Neutrophil (primary cell): ENCODE measurements at regions not wholly inside any gene's neighbourhood (a gene's known extent, or its start where the extent isn't known, plus 50 kb on each side); places are given as distances from the start of the nearest gene placed in this dataset.

Source experiments
- H3K27ac ChIP-seq: fragments of 200-600 bp; sonication (generic); 2 replicates; pipeline ENCODE4 v1.5.1; 2016; ENCODE audit warnings: mild to moderate bottlenecking, moderate library complexity
- H3K27me3 ChIP-seq: fragments of 200-600 bp; sonication (generic); 2 replicates; pipeline ENCODE4 v1.6.0; 2016; ENCODE audit warnings: mild to moderate bottlenecking
- H3K36me3 ChIP-seq: fragments of 200-600 bp; sonication (generic); 2 replicates; pipeline ENCODE4 v1.5.1; 2017
- H3K4me1 ChIP-seq, 2 experiments: fragments of 200-600 bp in 1 of 2; sonication (generic) in 1 of 2; 1 replicate in 1 of 2; 2 replicates in 1 of 2; pipeline versions ENCODE4 v1.5.1 to v1.6.1; 2013 to 2016; ENCODE audit warnings: low read depth in 1 of 2, low read length in 1 of 2, mild to moderate bottlenecking in 1 of 2, moderate library complexity in 1 of 2; ENCODE audit not compliant: control insufficient read depth in 1 of 2, insufficient read depth in 1 of 2
- H3K4me3 ChIP-seq, 2 experiments: fragments of 200-600 bp in 1 of 2; sonication (generic) in 1 of 2; 1 replicate in 1 of 2; 2 replicates in 1 of 2; pipeline ENCODE4 v1.5.1; 2013 to 2016; ENCODE audit warnings: low read depth in 1 of 2, low read length in 1 of 2, mild to moderate bottlenecking in 1 of 2, moderate library complexity in 1 of 2
- H3K9me3 ChIP-seq: fragments of 200-600 bp; sonication (generic); 2 replicates; pipeline ENCODE4 v1.5.1; 2016
- TF ChIP-seq, protein P1 (sequence below): fragments of 200-600 bp; sonication (generic); IDR thresholded peaks from 2 replicates; pipeline ENCODE4 v1.5.1; 2016; ENCODE audit warnings: antibody characterized with exemption

DNA sequence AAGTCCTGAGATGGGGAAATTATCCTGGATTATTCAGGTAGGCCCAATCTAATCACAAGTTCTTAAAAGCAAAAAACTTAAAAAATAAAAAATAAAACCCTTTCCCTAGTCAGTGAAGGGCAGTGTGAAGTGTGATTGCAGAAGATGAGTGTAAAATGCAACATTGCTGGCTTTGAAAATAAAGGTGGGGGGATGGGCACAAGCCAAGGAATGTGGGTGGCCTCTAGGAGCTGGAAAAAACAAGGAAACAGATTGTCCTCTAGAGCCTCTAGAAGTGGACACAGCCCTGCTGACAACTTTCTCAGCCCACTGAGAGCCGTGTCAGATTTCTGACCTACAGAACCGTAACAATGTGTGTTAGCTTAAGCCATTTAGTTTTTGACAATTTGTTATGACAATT lies 184.3 kb upstream of the HNRNPA3 start:
- H3K27me3 ChIP-seq: no peaks in the 10 kb centered on the region
- H3K4me1 ChIP-seq: no peaks in the 10 kb centered on the region
- no peaks in the 10 kb centered on the region for H3K36me3 ChIP-seq

DNA sequence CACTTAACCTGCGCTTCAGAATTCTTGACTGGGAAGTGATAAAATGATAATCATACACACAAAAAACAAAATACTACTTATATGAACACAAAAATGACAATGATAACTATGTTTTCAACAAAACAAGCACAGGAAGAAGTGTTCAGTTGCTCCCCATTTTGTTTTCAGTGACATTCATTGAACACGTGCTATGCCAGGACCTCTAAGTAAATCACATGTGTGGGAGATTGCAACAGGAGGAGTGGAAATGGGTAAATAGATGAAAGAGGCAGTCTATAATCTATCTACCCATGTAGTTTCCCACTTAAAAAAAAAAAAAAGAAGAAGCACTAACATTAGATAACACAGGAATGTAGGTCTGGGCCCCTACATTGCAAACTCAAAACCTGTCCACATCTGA lies 183.5 kb upstream of the HNRNPA3 start:
- Histone ChIP-seq H3K4me3 (no peak overlapping the region), H3K4me1 (no peaks in the 10 kb centered on the region), H3K9me3 (no peaks in the 10 kb centered on the region), H3K27me3 (no peaks in the 10 kb centered on the region), H3K27ac (no peak overlapping the region), H3K36me3 (no peaks in the 10 kb centered on the region)
- TF ChIP-seq, protein P1, sequence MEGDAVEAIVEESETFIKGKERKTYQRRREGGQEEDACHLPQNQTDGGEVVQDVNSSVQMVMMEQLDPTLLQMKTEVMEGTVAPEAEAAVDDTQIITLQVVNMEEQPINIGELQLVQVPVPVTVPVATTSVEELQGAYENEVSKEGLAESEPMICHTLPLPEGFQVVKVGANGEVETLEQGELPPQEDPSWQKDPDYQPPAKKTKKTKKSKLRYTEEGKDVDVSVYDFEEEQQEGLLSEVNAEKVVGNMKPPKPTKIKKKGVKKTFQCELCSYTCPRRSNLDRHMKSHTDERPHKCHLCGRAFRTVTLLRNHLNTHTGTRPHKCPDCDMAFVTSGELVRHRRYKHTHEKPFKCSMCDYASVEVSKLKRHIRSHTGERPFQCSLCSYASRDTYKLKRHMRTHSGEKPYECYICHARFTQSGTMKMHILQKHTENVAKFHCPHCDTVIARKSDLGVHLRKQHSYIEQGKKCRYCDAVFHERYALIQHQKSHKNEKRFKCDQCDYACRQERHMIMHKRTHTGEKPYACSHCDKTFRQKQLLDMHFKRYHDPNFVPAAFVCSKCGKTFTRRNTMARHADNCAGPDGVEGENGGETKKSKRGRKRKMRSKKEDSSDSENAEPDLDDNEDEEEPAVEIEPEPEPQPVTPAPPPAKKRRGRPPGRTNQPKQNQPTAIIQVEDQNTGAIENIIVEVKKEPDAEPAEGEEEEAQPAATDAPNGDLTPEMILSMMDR: no peak

More for the DNA sequence above, 184.3 kb upstream of the HNRNPA3 start:
- no peak overlapping the region for H3K27ac ChIP-seq
- H3K9me3 ChIP-seq: no peaks in the 10 kb centered on the region
- H3K4me3 ChIP-seq: no peak overlapping the region
- TF ChIP-seq, protein P1: no peak

DNA sequence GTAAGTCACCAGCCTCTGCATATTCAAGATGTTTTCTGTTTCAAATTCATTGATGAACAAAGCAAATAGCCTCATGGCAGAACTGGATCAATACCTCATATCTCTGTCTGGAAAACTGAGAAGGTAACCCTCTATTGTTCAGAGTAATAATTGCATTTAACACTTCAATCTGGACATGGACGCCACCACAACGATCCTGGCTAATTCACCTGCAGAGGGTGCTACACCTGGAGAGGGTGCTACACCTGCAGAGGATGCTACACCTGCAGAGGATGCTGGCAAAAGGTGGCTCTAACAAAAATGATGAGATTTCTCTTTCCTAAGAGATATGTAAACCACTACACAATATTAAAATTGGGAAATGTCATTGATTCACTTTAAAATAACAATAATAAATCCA lies 183.1 kb upstream of the HNRNPA3 start:
- no peaks in the 10 kb centered on the region for H3K9me3 ChIP-seq
- no peaks in the 10 kb centered on the region for H3K4me1 ChIP-seq
- H3K27ac ChIP-seq: no peak overlapping the region
- TF ChIP-seq, protein P1: no peak
- H3K36me3 ChIP-seq: no peaks in the 10 kb centered on the region
- no peak overlapping the region for H3K4me3 ChIP-seq
- H3K27me3 ChIP-seq: no peaks in the 10 kb centered on the region

DNA sequence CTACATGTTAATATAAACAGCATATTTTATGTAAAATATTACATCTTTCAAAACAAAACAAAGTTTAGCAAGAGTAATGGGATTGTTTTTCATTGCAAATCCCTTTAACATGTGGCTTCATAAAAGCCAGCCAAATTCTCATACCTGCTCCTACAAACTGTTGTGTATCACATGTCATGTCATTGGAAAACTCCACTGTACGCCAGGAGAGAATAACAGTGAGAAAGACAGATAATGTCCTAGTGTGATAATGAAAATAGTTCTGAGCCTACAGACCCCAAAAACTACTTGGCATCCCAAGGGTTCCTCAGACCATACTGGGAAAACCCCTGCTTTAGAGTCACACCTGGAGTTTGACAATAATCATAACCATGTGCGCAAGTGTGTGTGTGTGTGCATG lies 182.7 kb upstream of the HNRNPA3 start:
- H3K27ac ChIP-seq: no peak overlapping the region
- no peak overlapping the region for H3K4me3 ChIP-seq
- no peaks in the 10 kb centered on the region for H3K36me3 ChIP-seq
- H3K9me3 ChIP-seq: no peaks in the 10 kb centered on the region
- TF ChIP-seq, protein P1: no peak
- H3K4me1 ChIP-seq: no peaks in the 10 kb centered on the region
- no peaks in the 10 kb centered on the region for H3K27me3 ChIP-seq

DNA sequence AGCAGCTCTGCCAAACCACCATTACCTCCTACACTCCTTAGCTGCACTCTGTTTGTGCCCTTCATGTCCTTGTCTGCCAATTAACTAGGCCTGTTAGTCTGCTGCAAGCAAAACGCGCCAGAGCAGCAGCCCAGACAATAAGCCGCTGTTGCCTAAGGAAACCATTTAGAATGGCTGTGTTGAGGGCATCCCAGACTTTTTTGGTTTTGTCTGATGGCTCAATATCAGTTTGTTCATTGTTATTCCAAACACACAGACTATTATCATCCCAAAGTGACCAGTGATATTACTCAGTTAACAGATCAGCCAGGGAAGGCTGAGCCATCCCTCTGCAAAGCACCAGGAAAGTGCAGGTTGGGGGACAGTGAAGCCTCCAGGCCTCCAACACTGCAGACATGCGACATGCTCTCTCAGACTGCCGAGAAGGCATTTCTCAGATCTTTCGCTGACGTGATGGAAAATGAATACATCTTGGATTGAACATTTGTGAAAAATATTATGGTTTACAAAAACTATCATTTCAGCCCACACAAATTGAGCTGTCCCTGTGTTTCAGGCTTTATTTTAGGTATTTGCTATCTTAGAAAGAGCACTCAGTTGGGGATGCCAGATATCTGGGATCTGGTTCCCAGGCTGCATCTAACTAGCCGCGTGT lies 182.0 kb upstream of the HNRNPA3 start:
- TF ChIP-seq, protein P1: no peak
- Histone ChIP-seq H3K4me1 (no peaks in the 10 kb centered on the region), H3K36me3 (no peaks in the 10 kb centered on the region), H3K27ac (no peak overlapping the region), H3K27me3 (no peaks in the 10 kb centered on the region), H3K4me3 (no peak overlapping the region), H3K9me3 (no peaks in the 10 kb centered on the region)
